SK-N-SH (cell line): ENCODE measurements at regions not wholly inside any gene's neighbourhood (a gene's known extent, or its start where the extent isn't known, plus 50 kb on each side); places are given as distances from the start of the nearest gene placed in this dataset.

Experiments used
- CTCF ChIA-PET: fragments of 300-600, 350-600 bp; formaldehyde crosslinking; extraction: SDS; loops from one replicate; lab custom pipeline; 2021; lab: Yijun Ruan, JAX
- POLR2A ChIA-PET: fragments of 350-600 bp; sonication (Branson Sonifier 250); formaldehyde crosslinking; extraction: SDS; loops from one replicate; lab custom pipeline; 2020; ENCODE audit warnings: antibody characterized with exemption, inconsistent platforms; lab: Yijun Ruan, JAX
- DNase-seq: peaks from one replicate; pipeline ENCODE4 v3.0.0; 2012
- H2AFZ ChIP-seq: fragments of 200-600 bp; sonication (generic); 2 replicates; pipeline ENCODE4 v1.8.1; 2016; ENCODE audit warnings: antibody characterized with exemption, mild to moderate bottlenecking, low read depth
- H3F3A ChIP-seq: fragments of 200-600 bp; sonication (generic); replicated peaks from 2 replicates; pipeline ENCODE3; 2016; ENCODE audit warnings: antibody characterized with exemption, mild to moderate bottlenecking; ENCODE audit not compliant: insufficient read depth
- H3K27ac ChIP-seq, 2 experiments: fragments of 200-500 bp in 1 of 2; fragments of 200-600 bp in 1 of 2; sonication (Bioruptor generic) in 1 of 2; sonication (generic), shearing (Covaris generic) in 1 of 2; 2 replicates each; pipeline versions ENCODE4 v1.5.1 to v1.6.1; 2014 to 2016; ENCODE audit warnings: low read depth in 2 of 2, inconsistent platforms in 1 of 2, low read length in 1 of 2, mild to moderate bottlenecking in 1 of 2, mixed read lengths in 1 of 2
- H3K27me3 ChIP-seq: fragments of 200-600 bp; sonication (generic), shearing (Covaris generic); 2 replicates; pipeline ENCODE4 v1.6.1; 2016; ENCODE audit warnings: mixed run types; ENCODE audit not compliant: insufficient read depth
- H3K36me3 ChIP-seq, 2 experiments: fragments of 200-500 bp in 1 of 2; fragments of 200-600 bp in 1 of 2; sonication (Bioruptor generic) in 1 of 2; sonication (generic) in 1 of 2; replicated peaks in 1 of 2; 2 replicates each; pipeline versions ENCODE3 to v1.5.1; 2014 to 2016; ENCODE audit warnings: low read length in 1 of 2, mild to moderate bottlenecking in 1 of 2; ENCODE audit not compliant: insufficient read depth in 2 of 2, control insufficient read depth in 1 of 2
- H3K4me1 ChIP-seq, 2 experiments: fragments of 200-500 bp in 1 of 2; fragments of 200-600 bp in 1 of 2; sonication (Bioruptor generic) in 1 of 2; sonication (generic), shearing (Covaris generic) in 1 of 2; 2 replicates each; pipeline versions ENCODE4 v1.5.1 to v1.6.1; 2014 to 2016; ENCODE audit warnings: low read depth in 1 of 2, low read length in 1 of 2, mixed run types in 1 of 2; ENCODE audit not compliant: insufficient read depth in 2 of 2, control insufficient read depth in 1 of 2
- H3K4me2 ChIP-seq: fragments of 200-600 bp; sonication (generic), shearing (Covaris generic); 2 replicates; pipeline ENCODE4 v1.6.1; 2017; ENCODE audit warnings: mixed run types
- H3K4me3 ChIP-seq, 2 experiments: fragments of 200-500 bp in 1 of 2; fragments of 200-600 bp in 1 of 2; sonication (Bioruptor generic) in 1 of 2; sonication (generic), shearing (Covaris generic) in 1 of 2; 2 replicates each; pipeline versions ENCODE4 v1.5.1 to v1.8.1; 2014 to 2016; ENCODE audit warnings: low read depth in 2 of 2, inconsistent platforms in 1 of 2, low read length in 1 of 2, mild to moderate bottlenecking in 1 of 2, mixed read lengths in 1 of 2, moderate library complexity in 1 of 2
- H3K79me2 ChIP-seq: fragments of 200-600 bp; sonication (generic); 2 replicates; pipeline ENCODE4 v1.8.1; 2017; ENCODE audit warnings: mild to moderate bottlenecking; ENCODE audit not compliant: insufficient read depth
- H3K9ac ChIP-seq: fragments of 200-600 bp; sonication (generic); 2 replicates; pipeline ENCODE4 v1.6.1; 2017; ENCODE audit warnings: mixed run types
- H3K9me2 ChIP-seq: fragments of 200-600 bp; sonication (generic); 2 replicates; pipeline ENCODE4 v1.6.1; 2017; ENCODE audit warnings: mixed run types
- H3K9me3 ChIP-seq: fragments of 200-600 bp; sonication (generic); 2 replicates; pipeline ENCODE4 v1.6.1; 2017; ENCODE audit warnings: mixed run types, mild to moderate bottlenecking, moderate library complexity
- H4K20me1 ChIP-seq: fragments of 200-600 bp; sonication (generic); 2 replicates; pipeline ENCODE4 v1.6.1; 2017; ENCODE audit warnings: mild to moderate bottlenecking, mixed run types; ENCODE audit not compliant: insufficient read depth
- EP300 ChIP-seq, 2 experiments: IDR thresholded peaks; 2 replicates each; pipeline versions ENCODE4 v1.4.0 to v1.6.1; 2012; ENCODE audit warnings: borderline replicate concordance in 1 of 2, low read depth in 1 of 2, low read length in 1 of 2
- FOSL2 ChIP-seq: IDR thresholded peaks from 2 replicates; pipeline ENCODE4 v1.4.0; 2012; ENCODE audit warnings: low read depth, mild to moderate bottlenecking, moderate library complexity, borderline replicate concordance
- GABPA ChIP-seq: IDR thresholded peaks from 2 replicates; pipeline ENCODE4 v1.4.0; 2012; ENCODE audit warnings: low read depth, mild to moderate bottlenecking
- GATA2 ChIP-seq: sonication (generic); formaldehyde crosslinking; IDR thresholded peaks from 2 replicates; pipeline ENCODE4 v1.5.0; 2020; ENCODE audit warnings: mild to moderate bottlenecking, missing genetic modification reagents
- MXI1 ChIP-seq: IDR thresholded peaks from 2 replicates; pipeline ENCODE4 v1.6.1; 2012; ENCODE audit warnings: mild to moderate bottlenecking, low read depth, low read length, improper control_type of control experiment
- NFIC ChIP-seq: IDR thresholded peaks from 2 replicates; pipeline ENCODE4 v1.4.0; 2012; ENCODE audit warnings: borderline replicate concordance
- PBX3 ChIP-seq: IDR thresholded peaks from 2 replicates; pipeline ENCODE4; 2012
- RAD21 ChIP-seq: IDR thresholded peaks from 2 replicates; pipeline ENCODE4 v1.6.1; 2012; ENCODE audit warnings: mild to moderate bottlenecking, low read length
- RCOR1 ChIP-seq: fragments of 150-350 bp; IDR thresholded peaks from 2 replicates; pipeline ENCODE4 v1.6.1; 2017; ENCODE audit warnings: antibody characterized with exemption, low read length
- REST ChIP-seq: IDR thresholded peaks from 2 replicates; pipeline ENCODE4 v1.6.1; 2012; ENCODE audit warnings: mild to moderate bottlenecking, low read depth, low read length, moderate library complexity
- SMC3 ChIP-seq: IDR thresholded peaks from 2 replicates; pipeline ENCODE4 v1.6.1; 2012; ENCODE audit warnings: low read depth, low read length, improper control_type of control experiment
- ZBTB33 ChIP-seq: IDR thresholded peaks from 2 replicates; pipeline ENCODE4 v1.4.0; 2012; ENCODE audit warnings: low read depth, borderline replicate concordance
- WGBS: methylation state at CpG from one replicate; pipeline ENCODE4 v1.1.6; 2017; ENCODE audit warnings: low lambda C conversion rate; 5-methylcytosine and 5-hydroxymethylcytosine counted together

GRCh38 chr11:36974771-36975170, 376.7 kb upstream of the RAG2 start (continued):
- TF ChIP-seq MXI1 (no peak), REST (no peak)

GRCh38 chr11:36953976-36954375, 355.9 kb upstream of the RAG2 start:
- H3K79me2 ChIP-seq, result no peaks in the 10 kb centered on the region
- no peak overlapping the region for H2AFZ ChIP-seq
- TF ChIP-seq NFIC (peak; percentile 28; the same call in 1 of the 2 replicates), PBX3 (0 out of 2 replicates have a peak, but pooled peaks have one; percentile 14), GABPA (no peak)
- ChIA-PET POLR2A (no interaction called here), CTCF (interaction anchor here (1.0 kb wide), 1 partner anchor 390 kb away, joined by 5 read pairs; no protein-coding TSS in a partner anchor)
- H3K9me2 ChIP-seq, result no peaks in the 10 kb centered on the region
- H3K9ac ChIP-seq, result no peak overlapping the region
- H3F3A ChIP-seq, result no peaks in the 10 kb centered on the region
- H3K4me3 ChIP-seq, result no peak overlapping the region
- H3K27me3 ChIP-seq, result no peaks in the 10 kb centered on the region
- peak overlapping the region in 1 of 2 experiments; percentile 75; a peak in 1 of 4 replicates for H3K27ac ChIP-seq
- no peaks in the 10 kb centered on the region for H3K36me3 ChIP-seq
- no peaks in the 10 kb centered on the region for H3K9me3 ChIP-seq
- no peak overlapping the region for H3K4me2 ChIP-seq
- H3K4me1 ChIP-seq, result peaks cover 11 to 33% of the 10 kb centered on the region in 2 experiments; a peak in 3 of 4 replicates
- no peaks in the 10 kb centered on the region for H4K20me1 ChIP-seq
- no peak for DNase-seq

- H4K20me1 ChIP-seq, result no peaks in the 10 kb centered on the region
- H3K4me2 ChIP-seq, result no peak overlapping the region
- H3K4me1 ChIP-seq, result peaks cover 14 to 57% of the 10 kb centered on the region in 2 experiments; a peak in 3 of 4 replicates
- TF ChIP-seq RCOR1, result peak; percentile 75
- 0 out of 2 replicates have a peak, but pooled peaks have one; percentile 7 for TF ChIP-seq RAD21
- TF ChIP-seq FOSL2, result no peak
- peak; percentile 52; the same call in 1 of the 2 replicates for TF ChIP-seq MXI1
- no peak for TF ChIP-seq ZBTB33
- no peak for TF ChIP-seq PBX3
- TF ChIP-seq SMC3, result no peak
- TF ChIP-seq EP300 (IDR thresholded peaks at IDR 0.05; ENCODE audit: borderline replicate concordance in 1 of 2, low read depth in 1 of 2, low read length in 1 of 2), result peak in 1 of 2 experiments; percentile 64; a peak in 2 of 4 replicates
- TF ChIP-seq GATA2, result peak; percentile 77
- WGBS, result 6% methylated on average over 7 of the region's 7 CpGs
- H3K9me2 ChIP-seq, result no peaks in the 10 kb centered on the region
- no peaks in the 10 kb centered on the region for H3K27me3 ChIP-seq
- H3K9me3 ChIP-seq, result no peaks in the 10 kb centered on the region
- no peak overlapping the region for H2AFZ ChIP-seq
- CTCF ChIA-PET, result interaction anchor here (0.8 to 1.5 kb wide), 4 partner anchors 9 to 384 kb away, joined by 3 to 6 read pairs (median 4); no protein-coding TSS in a partner anchor
- H3K27ac ChIP-seq, result peak overlapping the region in 1 of 2 experiments; percentile 90; a peak in 2 of 4 replicates
- no peaks in the 10 kb centered on the region for H3K36me3 ChIP-seq
- H3F3A ChIP-seq, result no peaks in the 10 kb centered on the region
- POLR2A ChIA-PET, result no interaction called here
- H3K9ac ChIP-seq, result no peak overlapping the region
- H3K4me3 ChIP-seq, result no peak overlapping the region
- peak; percentile 35 for DNase-seq
- no peaks in the 10 kb centered on the region for H3K79me2 ChIP-seq
Observed at GRCh38 chr11:36948460-36949127, 350.6 kb upstream of the RAG2 start.
